ENCODE measurements at regions not wholly inside any gene's neighbourhood (a gene's known extent, or its start where the extent isn't known, plus 50 kb on each side); places are given as distances from the start of the nearest gene placed in this dataset.

GRCh38 chr1:87565861-87566260 lies 237.2 kb downstream of the LMO4 start:
- ChIA-PET POLR2A (no interaction called here), CTCF (no interaction called here)

GRCh38 chr1:87568005-87568404 lies 239.3 kb downstream of the LMO4 start:
- H3K27me3 ChIP-seq (ENCODE audit: control insufficient read depth, insufficient read depth, low read length) = no peaks in the 10 kb centered on the region
- POLR2A ChIA-PET = no interaction called here
- no peak for TF ChIP-seq CTCF (IDR thresholded peaks at IDR 0.05; ENCODE audit: insufficient read depth, low read depth, low read length)
- CTCF ChIA-PET = no interaction called here
- DNase-seq (ENCODE audit: low read depth) = no peak
- no peak overlapping the region for H3K4me3 ChIP-seq (ENCODE audit: low read depth, low read length)
- H3K36me3 ChIP-seq (ENCODE audit: control insufficient read depth, insufficient read depth, low read length) = no peaks in the 10 kb centered on the region

More at GRCh38 chr1:87565861-87566260, 237.2 kb downstream of the LMO4 start:
- no peak for DNase-seq (ENCODE audit: low read depth)
- no peak for TF ChIP-seq CTCF (IDR thresholded peaks at IDR 0.05; ENCODE audit: insufficient read depth, low read depth, low read length)
- H3K36me3 ChIP-seq (ENCODE audit: control insufficient read depth, insufficient read depth, low read length) = no peaks in the 10 kb centered on the region
- no peak overlapping the region for H3K4me3 ChIP-seq (ENCODE audit: low read depth, low read length)
- H3K27me3 ChIP-seq (ENCODE audit: control insufficient read depth, insufficient read depth, low read length) = no peaks in the 10 kb centered on the region

- Histone ChIP-seq H3K36me3 (ENCODE audit: control insufficient read depth, insufficient read depth, low read length) (no peaks in the 10 kb centered on the region), H3K4me3 (ENCODE audit: low read depth, low read length) (no peak overlapping the region), H3K27me3 (ENCODE audit: control insufficient read depth, insufficient read depth, low read length) (no peaks in the 10 kb centered on the region)
- TF ChIP-seq CTCF (IDR thresholded peaks at IDR 0.05; ENCODE audit: insufficient read depth, low read depth, low read length) = no peak
- DNase-seq (ENCODE audit: low read depth) = no peak
- ChIA-PET POLR2A (no interaction called here), CTCF (no interaction called here)
Measured at GRCh38 chr1:87568911-87569310, 240.2 kb downstream of the LMO4 start.

- no peak for DNase-seq (ENCODE audit: low read depth)
- no peak overlapping the region for H3K4me3 ChIP-seq (ENCODE audit: low read depth, low read length)
- no peaks in the 10 kb centered on the region for H3K27me3 ChIP-seq (ENCODE audit: control insufficient read depth, insufficient read depth, low read length)
- no peaks in the 10 kb centered on the region for H3K36me3 ChIP-seq (ENCODE audit: control insufficient read depth, insufficient read depth, low read length)
- ChIA-PET POLR2A (no interaction called here), CTCF (no interaction called here)
- no peak for TF ChIP-seq CTCF (IDR thresholded peaks at IDR 0.05; ENCODE audit: insufficient read depth, low read depth, low read length)
Measured at GRCh38 chr1:87572008-87572407, 243.3 kb downstream of the LMO4 start.

GRCh38 chr1:87572891-87573290 lies 244.2 kb downstream of the LMO4 start:
- no peak for DNase-seq (ENCODE audit: low read depth)
- POLR2A ChIA-PET = no interaction called here

More at GRCh38 chr1:87572891-87573290, 244.2 kb downstream of the LMO4 start:
- Histone ChIP-seq H3K4me3 (ENCODE audit: low read depth, low read length) (no peak overlapping the region), H3K27me3 (ENCODE audit: control insufficient read depth, insufficient read depth, low read length) (no peaks in the 10 kb centered on the region), H3K36me3 (ENCODE audit: control insufficient read depth, insufficient read depth, low read length) (no peaks in the 10 kb centered on the region)
- no peak for TF ChIP-seq CTCF (IDR thresholded peaks at IDR 0.05; ENCODE audit: insufficient read depth, low read depth, low read length)
- CTCF ChIA-PET = no interaction called here
